Gastrocnemius medialis (tissue), 4 donors: ENCODE measurements at regions not wholly inside any gene's neighbourhood (a gene's known extent, or its start where the extent isn't known, plus 50 kb on each side); places are given as distances from the start of the nearest gene placed in this dataset.

Experiments used
- ATAC-seq, 2 donors: fragments of 150-250 bp; one replicate each; pipeline ENCODE4 v1.9.1; 2016
- DNase-seq, 2 donors: peaks; one replicate each; pipeline ENCODE4 v3.0.0-alpha.2; 2019
- H3K27ac ChIP-seq, 4 donors: fragments of 200-600 bp; sonication (generic); 1 replicate in 1 of 4; 2 replicates in 3 of 4; pipeline ENCODE4 v1.5.1; 2016 to 2018; ENCODE audit warnings: mild to moderate bottlenecking in 2 of 4, moderate library complexity in 1 of 4
- H3K27me3 ChIP-seq, 3 donors: fragments of 200-600 bp; sonication (generic) in 2 of 3; 1 replicate in 1 of 3; 2 replicates in 2 of 3; pipeline versions ENCODE4 v1.5.1 to v1.6.0; 2016 to 2019; ENCODE audit warnings: mild to moderate bottlenecking in 1 of 3, moderate library complexity in 1 of 3
- H3K36me3 ChIP-seq, 2 donors: fragments of 200-600 bp; sonication (generic) in 1 of 2; one replicate each; pipeline ENCODE4 v1.5.1; 2017 to 2018
- H3K4me1 ChIP-seq, 2 donors: fragments of 200-600 bp; sonication (generic) in 1 of 2; one replicate each; pipeline ENCODE4 v1.5.1; 2016 to 2017; ENCODE audit warnings: mild to moderate bottlenecking in 2 of 2
- H3K4me3 ChIP-seq, 4 donors: fragments of 200-600 bp; sonication (generic) in 3 of 4; 1 replicate in 1 of 4; 2 replicates in 3 of 4; pipeline ENCODE4 v1.5.1; 2016 to 2019; ENCODE audit warnings: mild to moderate bottlenecking in 2 of 4
- H3K9me3 ChIP-seq, 3 donors: fragments of 200-600 bp; sonication (generic) in 2 of 3; 1 replicate in 1 of 3; 2 replicates in 2 of 3; pipeline ENCODE4 v1.5.1; 2016 to 2019
- POLR2A ChIP-seq, 2 donors: fragments of 450-650 bp; IDR thresholded peaks; one replicate each; pipeline ENCODE4 v1.6.1; 2017; ENCODE audit warnings: antibody characterized with exemption in 2 of 2, mild to moderate bottlenecking in 2 of 2, moderate library complexity in 2 of 2
- in situ Hi-C, 4 donors: fragments of 200-750 bp; cut with MboI; loops; one replicate each; pipeline versions ENCODE4 v1.15.0 to v1.8.0; 2017; ENCODE audit warnings: low sequenced_read_pairs in 4 of 4
- intact Hi-C: fragments of 100-400 bp; cut with DNase I; formaldehyde crosslinking; loops from one replicate; pipeline ENCODE4 v1.15.1; 2023; ENCODE audit warnings: low total_unique reads
- TF ChIP-seq, protein P1 (sequence below), 5 experiments: fragments of 450-650 bp in 3 of 5; fragments of 200-600 bp in 2 of 5; sonication (generic) in 2 of 5; IDR thresholded peaks in 4 of 5; conservative IDR thresholded peaks in 1 of 5; 1 replicate in 4 of 5; 2 replicates in 1 of 5; pipeline ENCODE4 v1.5.1; 2016 to 2019; ENCODE audit warnings: antibody characterized with exemption in 5 of 5, mild to moderate bottlenecking in 3 of 5, moderate library complexity in 3 of 5

DNA sequence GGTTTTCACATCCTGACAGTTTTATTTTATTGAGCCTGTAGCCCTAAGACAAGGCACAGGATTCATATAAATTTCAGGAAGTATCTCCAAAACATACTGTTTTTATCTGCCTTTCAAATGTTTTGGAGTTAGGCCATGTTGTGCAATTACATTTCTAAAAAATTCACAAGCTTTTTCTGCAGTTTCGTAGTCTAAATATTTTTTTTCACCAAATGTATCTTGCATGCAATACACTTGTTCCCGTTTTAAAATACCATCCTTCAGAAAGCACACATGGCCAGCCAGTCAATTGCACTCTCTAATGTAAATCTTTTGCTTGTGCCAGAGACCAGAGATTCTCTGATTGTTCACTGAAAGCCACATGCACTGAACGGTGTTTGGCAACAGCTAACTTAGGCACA, 161.5 kb upstream of the PRKCQ start:
- Histone ChIP-seq H3K9me3 (no peaks in the 10 kb centered on the region), H3K36me3 (no peaks in the 10 kb centered on the region), H3K27ac (peak overlapping the region in 2 of 4 donors; percentile 39 to 55), H3K4me3 (no peak overlapping the region), H3K4me1 (peaks cover 46 to 54% of the 10 kb centered on the region in 2 donors), H3K27me3 (no peaks in the 10 kb centered on the region)
- TF ChIP-seq POLR2A (IDR thresholded peaks at IDR 0.05): no peak
- TF ChIP-seq, protein P1, sequence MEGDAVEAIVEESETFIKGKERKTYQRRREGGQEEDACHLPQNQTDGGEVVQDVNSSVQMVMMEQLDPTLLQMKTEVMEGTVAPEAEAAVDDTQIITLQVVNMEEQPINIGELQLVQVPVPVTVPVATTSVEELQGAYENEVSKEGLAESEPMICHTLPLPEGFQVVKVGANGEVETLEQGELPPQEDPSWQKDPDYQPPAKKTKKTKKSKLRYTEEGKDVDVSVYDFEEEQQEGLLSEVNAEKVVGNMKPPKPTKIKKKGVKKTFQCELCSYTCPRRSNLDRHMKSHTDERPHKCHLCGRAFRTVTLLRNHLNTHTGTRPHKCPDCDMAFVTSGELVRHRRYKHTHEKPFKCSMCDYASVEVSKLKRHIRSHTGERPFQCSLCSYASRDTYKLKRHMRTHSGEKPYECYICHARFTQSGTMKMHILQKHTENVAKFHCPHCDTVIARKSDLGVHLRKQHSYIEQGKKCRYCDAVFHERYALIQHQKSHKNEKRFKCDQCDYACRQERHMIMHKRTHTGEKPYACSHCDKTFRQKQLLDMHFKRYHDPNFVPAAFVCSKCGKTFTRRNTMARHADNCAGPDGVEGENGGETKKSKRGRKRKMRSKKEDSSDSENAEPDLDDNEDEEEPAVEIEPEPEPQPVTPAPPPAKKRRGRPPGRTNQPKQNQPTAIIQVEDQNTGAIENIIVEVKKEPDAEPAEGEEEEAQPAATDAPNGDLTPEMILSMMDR (IDR thresholded peaks at IDR 0.05 in 4 of 5, conservative IDR thresholded peaks at IDR 0.05 in 1 of 5): no peak
- intact Hi-C loops (no loop called here), in situ Hi-C loops (no loop called here)
- DNase-seq: no peak
- no peak for ATAC-seq

DNA sequence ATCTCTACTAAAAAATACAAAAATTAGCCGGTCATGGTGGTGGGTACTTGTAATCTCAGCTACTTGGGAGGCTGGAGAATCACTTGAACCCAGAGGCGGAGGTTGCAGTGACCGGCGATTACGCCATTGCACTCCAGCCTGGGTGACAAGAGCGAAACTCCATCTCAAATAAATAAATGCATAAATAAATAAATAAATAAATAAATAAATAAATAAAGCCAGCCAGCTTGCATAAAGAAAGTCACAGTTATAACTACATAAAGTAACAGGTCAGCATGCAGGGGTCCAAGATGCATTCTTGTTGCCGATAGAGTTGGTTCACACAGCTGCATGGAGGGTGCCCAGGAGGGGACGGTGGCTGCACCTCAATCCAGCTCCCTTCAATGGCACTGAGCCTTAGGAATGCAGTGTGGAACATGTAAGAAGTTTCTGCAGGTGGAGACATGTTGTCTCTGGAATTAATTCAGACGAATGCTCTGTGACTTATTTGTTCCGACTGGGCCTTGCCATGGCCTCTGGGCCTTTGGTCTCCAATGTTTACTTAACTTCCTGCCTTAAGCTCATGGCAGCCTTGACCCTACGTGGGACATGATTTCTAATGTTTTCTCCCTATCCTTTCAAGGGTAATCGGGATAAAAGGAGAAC, 159.6 kb upstream of the PRKCQ start:
- DNase-seq (no peak), ATAC-seq (no peak)
- H3K4me3 ChIP-seq: no peak overlapping the region
- TF ChIP-seq POLR2A (IDR thresholded peaks at IDR 0.05): no peak
- TF ChIP-seq, protein P1 (IDR thresholded peaks at IDR 0.05 in 4 of 5, conservative IDR thresholded peaks at IDR 0.05 in 1 of 5): no peak
- H3K27me3 ChIP-seq: no peaks in the 10 kb centered on the region
- intact Hi-C loops (loop anchor here (5.0 to 10.0 kb wide), 2 partner anchors 37 to 225 kb away; no protein-coding TSS in a partner anchor), in situ Hi-C loops (no loop called here)
- no peaks in the 10 kb centered on the region for H3K9me3 ChIP-seq
- H3K27ac ChIP-seq: peak overlapping the region in 3 of 4 donors; percentile 86 to 93 (median 92)
- no peaks in the 10 kb centered on the region for H3K36me3 ChIP-seq
- H3K4me1 ChIP-seq: peaks cover 58 to 61% of the 10 kb centered on the region in 2 donors

DNA sequence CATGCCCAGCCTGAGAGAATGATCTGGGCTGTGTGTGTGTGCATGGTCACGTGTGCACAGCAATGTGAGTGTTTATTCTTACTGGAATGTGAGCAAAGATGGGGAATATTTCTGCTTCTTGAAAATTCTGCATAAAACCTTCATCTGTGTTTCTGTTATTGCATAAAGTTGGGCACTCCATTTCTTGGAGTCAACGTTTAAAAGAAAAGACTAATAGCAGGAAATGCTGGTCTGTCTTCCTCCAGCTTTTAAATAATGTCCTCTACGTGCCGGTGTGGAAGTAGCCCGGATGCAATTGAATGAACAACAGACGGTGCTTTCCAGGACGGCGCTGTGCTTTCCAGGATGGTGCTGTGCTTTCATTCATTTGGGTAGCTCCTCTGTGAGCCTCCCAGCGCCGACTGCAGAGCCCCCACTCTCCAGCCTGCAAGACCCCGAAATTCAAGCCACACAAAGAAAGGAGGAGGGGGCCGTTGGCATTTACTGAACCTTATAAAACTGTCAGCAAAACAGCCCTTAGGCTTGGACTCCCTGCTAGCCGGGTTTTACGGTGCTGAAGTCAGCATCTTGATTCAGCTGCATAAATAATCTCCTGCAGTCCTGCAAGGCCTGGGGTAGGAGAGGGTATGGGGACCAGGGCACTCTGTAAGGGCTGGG, 158.2 kb upstream of the PRKCQ start:
- Histone ChIP-seq H3K4me1 (peaks cover 71 to 72% of the 10 kb centered on the region in 2 donors), H3K9me3 (no peaks in the 10 kb centered on the region), H3K27ac (peak overlapping the region; percentile 81 to 93 (median 89)), H3K27me3 (no peaks in the 10 kb centered on the region), H3K4me3 (peak overlapping the region; percentile 41 to 50 (median 44)), H3K36me3 (no peaks in the 10 kb centered on the region)
- TF ChIP-seq POLR2A (IDR thresholded peaks at IDR 0.05): no peak
- TF ChIP-seq, protein P1 (IDR thresholded peaks at IDR 0.05 in 4 of 5, conservative IDR thresholded peaks at IDR 0.05 in 1 of 5): no peak
- in situ Hi-C loops: no loop called here
- ATAC-seq (peak; percentile 31 to 49), DNase-seq (peak in 1 of 2 donors; percentile 32)
- intact Hi-C loops: loop anchor here (5.0 to 10.0 kb wide), 2 partner anchors 36 to 223 kb away; no protein-coding TSS in a partner anchor

DNA sequence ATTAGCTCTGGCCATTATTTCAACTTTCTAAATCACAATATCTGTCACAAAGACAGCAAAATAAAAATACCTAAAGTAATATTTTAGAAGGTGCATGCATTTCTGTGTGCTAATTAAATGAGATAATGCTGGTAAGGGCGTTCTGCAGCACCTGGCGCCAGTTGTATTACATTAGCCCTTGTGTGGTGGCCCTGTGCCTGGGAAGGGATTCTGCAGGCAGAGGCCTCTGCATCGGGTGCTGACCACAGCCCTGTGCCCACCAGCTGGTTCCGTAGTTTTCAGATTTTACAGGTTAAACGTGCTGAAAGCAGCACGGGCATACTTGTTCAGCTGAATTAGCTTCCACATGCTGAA, 157.7 kb upstream of the PRKCQ start:
- intact Hi-C loops: loop anchor here (5.0 to 10.0 kb wide), 2 partner anchors 35 to 223 kb away; no protein-coding TSS in a partner anchor
- in situ Hi-C loops: no loop called here
- DNase-seq (peak in 1 of 2 donors; percentile 22), ATAC-seq (peak; percentile 6 to 38)
- Histone ChIP-seq H3K27me3 (no peaks in the 10 kb centered on the region), H3K4me1 (peaks cover 74 to 75% of the 10 kb centered on the region in 2 donors), H3K27ac (peak overlapping the region; percentile 81 to 93 (median 89)), H3K36me3 (no peaks in the 10 kb centered on the region), H3K4me3 (peak overlapping the region; percentile 41 to 50 (median 44)), H3K9me3 (no peaks in the 10 kb centered on the region)
- TF ChIP-seq, protein P1 (IDR thresholded peaks at IDR 0.05 in 4 of 5, conservative IDR thresholded peaks at IDR 0.05 in 1 of 5): no peak
- TF ChIP-seq POLR2A (IDR thresholded peaks at IDR 0.05): no peak
